Liver (tissue), 8 donors: ENCODE measurements at regions not wholly inside any gene's neighbourhood (a gene's known extent, or its start where the extent isn't known, plus 50 kb on each side); places are given as distances from the start of the nearest gene placed in this dataset.

Experiments used
- DNase-seq: peaks from one replicate; pipeline ENCODE4 v3.0.0-alpha.2; 2017; ENCODE audit warnings: low spot score
- H3K27ac ChIP-seq, 2 donors: one replicate each; pipeline ENCODE4 v1.7.0; 2013; ENCODE audit warnings: inconsistent platforms in 2 of 2, low read length in 2 of 2, control low read depth in 1 of 2, low read depth in 1 of 2, mild to moderate bottlenecking in 1 of 2
- H3K27me3 ChIP-seq, 4 donors: one replicate each; pipeline versions ENCODE4 v1.6.1 to v1.7.0; 2013; ENCODE audit warnings: low read length in 3 of 4, inconsistent platforms in 1 of 4, mild to moderate bottlenecking in 1 of 4, moderate library complexity in 1 of 4; ENCODE audit not compliant: control insufficient read depth in 4 of 4, insufficient read depth in 4 of 4
- H3K36me3 ChIP-seq, 4 donors: one replicate each; pipeline versions ENCODE4 v1.6.1 to v1.7.0; 2013; ENCODE audit warnings: low read length in 3 of 4, mild to moderate bottlenecking in 3 of 4, low read depth in 1 of 4, moderate library complexity in 1 of 4; ENCODE audit not compliant: control insufficient read depth in 4 of 4, insufficient read depth in 3 of 4
- H3K4me1 ChIP-seq, 4 donors: one replicate each; pipeline versions ENCODE4 v1.6.1 to v1.7.0; 2013; ENCODE audit warnings: low read length in 3 of 4, mild to moderate bottlenecking in 3 of 4, moderate library complexity in 1 of 4; ENCODE audit not compliant: control insufficient read depth in 4 of 4, insufficient read depth in 4 of 4
- H3K4me3 ChIP-seq, 3 donors: one replicate each; pipeline versions ENCODE4 v1.6.1 to v1.7.0; 2013; ENCODE audit warnings: low read length in 3 of 3, control low read depth in 1 of 3, low read depth in 1 of 3, mild to moderate bottlenecking in 1 of 3
- H3K9ac ChIP-seq, 2 donors: one replicate each; pipeline ENCODE4 v1.7.0; 2013; ENCODE audit warnings: low read length in 2 of 2, mild to moderate bottlenecking in 2 of 2, moderate library complexity in 2 of 2, control low read depth in 1 of 2, low read depth in 1 of 2
- H3K9me3 ChIP-seq, 4 donors: one replicate each; pipeline versions ENCODE4 v1.6.1 to v1.7.0; 2013; ENCODE audit warnings: low read length in 3 of 4; ENCODE audit not compliant: control insufficient read depth in 4 of 4
- FOXA1 ChIP-seq: IDR thresholded peaks from 2 replicates; pipeline ENCODE4 v1.6.1; 2016; ENCODE audit warnings: antibody characterized with exemption
- FOXA2 ChIP-seq: IDR thresholded peaks from 2 replicates; pipeline ENCODE4 v1.6.1; 2016; ENCODE audit warnings: antibody characterized with exemption
- HNF4A ChIP-seq, 2 donors: conservative IDR thresholded peaks; 2 replicates each; pipeline ENCODE4 v1.6.1; 2016; ENCODE audit warnings: antibody characterized with exemption in 2 of 2, mild to moderate bottlenecking in 2 of 2
- HNF4G ChIP-seq: IDR thresholded peaks from 2 replicates; pipeline ENCODE4 v1.6.1; 2016; ENCODE audit warnings: antibody characterized with exemption
- NR2F2 ChIP-seq: IDR thresholded peaks from 2 replicates; pipeline ENCODE4 v1.6.1; 2016; ENCODE audit warnings: antibody characterized with exemption
- RXRA ChIP-seq, 2 donors: IDR thresholded peaks; 2 replicates each; pipeline ENCODE4 v1.6.1; 2017 to 2018; ENCODE audit warnings: antibody characterized with exemption in 2 of 2, mild to moderate bottlenecking in 1 of 2
- SP1 ChIP-seq: IDR thresholded peaks from 2 replicates; pipeline ENCODE4 v1.6.1; 2018; ENCODE audit warnings: antibody characterized with exemption, mild to moderate bottlenecking
- TAF1 ChIP-seq: conservative IDR thresholded peaks from 2 replicates; pipeline ENCODE4 v1.6.1; 2016; ENCODE audit warnings: antibody characterized with exemption, mild to moderate bottlenecking
- YY1 ChIP-seq: IDR thresholded peaks from 2 replicates; pipeline ENCODE4 v1.6.1; 2016; ENCODE audit warnings: antibody characterized with exemption, mild to moderate bottlenecking
- WGBS: extraction: QIAGEN DNeasy Blood & Tissue Kit; methylation state at CpG from one replicate; pipeline ENCODE4 v1.1.7; 2013; 5-methylcytosine and 5-hydroxymethylcytosine counted together
- TF ChIP-seq, protein P1 (sequence below): IDR thresholded peaks from 2 replicates; pipeline ENCODE4 v1.6.1; 2016; ENCODE audit warnings: antibody characterized with exemption
- TF ChIP-seq, protein P2 (sequence below): fragments of 150-350 bp; IDR thresholded peaks from 2 replicates; pipeline ENCODE4 v1.5.1; 2017; ENCODE audit warnings: improper control_type of control experiment, low read depth, low read length; ENCODE audit not compliant: missing input control
- TF ChIP-seq, protein P3 (sequence below): IDR thresholded peaks from 2 replicates; pipeline ENCODE4 v1.6.1; 2016; ENCODE audit warnings: antibody characterized with exemption
- donor health status: healthy.
- donor health status: healthy.
- donor health status: healthy.
- donor health status: healthy.
- donor health status: healthy.

DNA sequence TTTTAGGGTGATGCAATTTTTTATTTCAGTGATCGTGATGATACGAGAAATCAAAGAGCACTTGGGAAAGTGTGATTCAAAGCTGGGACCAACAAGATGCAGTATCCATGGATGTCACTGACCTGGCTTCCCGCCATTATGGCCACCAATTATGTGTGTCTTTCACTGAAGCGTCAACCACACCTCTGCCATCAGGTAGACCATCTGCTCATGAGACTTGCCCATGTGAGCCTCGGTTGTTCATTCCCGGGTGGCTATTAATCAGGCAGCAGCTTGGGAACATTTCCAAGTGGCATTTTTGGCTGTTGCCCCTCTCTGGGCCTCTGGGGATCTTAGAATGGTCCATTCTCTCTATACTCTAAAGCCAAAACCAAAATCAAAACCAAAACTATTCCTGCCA lies 436.0 kb upstream of the ADAMTSL1 start:
- no peak for DNase-seq
- Histone ChIP-seq H3K9me3 (no peaks in the 10 kb centered on the region), H3K4me1 (no peaks in the 10 kb centered on the region), H3K36me3 (no peaks in the 10 kb centered on the region), H3K27ac (no peak overlapping the region), H3K4me3 (no peak overlapping the region), H3K9ac (no peak overlapping the region), H3K27me3 (no peaks in the 10 kb centered on the region)
- TF ChIP-seq TAF1 (no peak), HNF4G (no peak), FOXA1 (no peak), FOXA2 (no peak), SP1 (no peak)
- TF ChIP-seq, protein P1, sequence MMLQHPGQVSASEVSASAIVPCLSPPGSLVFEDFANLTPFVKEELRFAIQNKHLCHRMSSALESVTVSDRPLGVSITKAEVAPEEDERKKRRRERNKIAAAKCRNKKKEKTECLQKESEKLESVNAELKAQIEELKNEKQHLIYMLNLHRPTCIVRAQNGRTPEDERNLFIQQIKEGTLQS: no peak
- TF ChIP-seq, protein P2, sequence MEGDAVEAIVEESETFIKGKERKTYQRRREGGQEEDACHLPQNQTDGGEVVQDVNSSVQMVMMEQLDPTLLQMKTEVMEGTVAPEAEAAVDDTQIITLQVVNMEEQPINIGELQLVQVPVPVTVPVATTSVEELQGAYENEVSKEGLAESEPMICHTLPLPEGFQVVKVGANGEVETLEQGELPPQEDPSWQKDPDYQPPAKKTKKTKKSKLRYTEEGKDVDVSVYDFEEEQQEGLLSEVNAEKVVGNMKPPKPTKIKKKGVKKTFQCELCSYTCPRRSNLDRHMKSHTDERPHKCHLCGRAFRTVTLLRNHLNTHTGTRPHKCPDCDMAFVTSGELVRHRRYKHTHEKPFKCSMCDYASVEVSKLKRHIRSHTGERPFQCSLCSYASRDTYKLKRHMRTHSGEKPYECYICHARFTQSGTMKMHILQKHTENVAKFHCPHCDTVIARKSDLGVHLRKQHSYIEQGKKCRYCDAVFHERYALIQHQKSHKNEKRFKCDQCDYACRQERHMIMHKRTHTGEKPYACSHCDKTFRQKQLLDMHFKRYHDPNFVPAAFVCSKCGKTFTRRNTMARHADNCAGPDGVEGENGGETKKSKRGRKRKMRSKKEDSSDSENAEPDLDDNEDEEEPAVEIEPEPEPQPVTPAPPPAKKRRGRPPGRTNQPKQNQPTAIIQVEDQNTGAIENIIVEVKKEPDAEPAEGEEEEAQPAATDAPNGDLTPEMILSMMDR: no peak
- WGBS: 82% methylated on average over 6 of the region's 6 CpGs

DNA sequence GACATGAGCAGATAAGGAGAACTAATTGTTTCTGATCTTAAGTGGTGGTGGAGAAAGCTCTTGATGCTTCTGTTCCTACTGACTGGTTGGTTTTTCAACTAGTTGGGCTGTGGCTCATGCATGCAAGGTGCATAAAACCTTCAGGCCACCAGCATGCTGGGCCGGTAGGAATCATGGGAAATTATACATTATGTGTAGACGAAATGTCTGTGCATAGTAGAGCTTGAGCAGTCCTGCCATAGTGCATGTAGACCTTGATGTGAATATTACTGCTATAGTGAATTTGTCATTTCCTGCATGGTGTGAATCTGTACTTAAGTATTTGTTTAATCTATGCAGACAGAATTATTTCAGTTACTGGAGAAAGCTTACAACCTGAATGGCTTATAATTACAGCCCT lies 433.6 kb upstream of the ADAMTSL1 start:
- Histone ChIP-seq H3K9me3 (no peaks in the 10 kb centered on the region), H3K36me3 (no peaks in the 10 kb centered on the region), H3K4me3 (no peak overlapping the region), H3K27ac (no peak overlapping the region), H3K4me1 (no peaks in the 10 kb centered on the region), H3K9ac (no peak overlapping the region), H3K27me3 (no peaks in the 10 kb centered on the region)
- WGBS: 91% methylated on average over 2 of the region's 2 CpGs
- DNase-seq: no peak
- TF ChIP-seq, protein P1: no peak
- TF ChIP-seq YY1: no peak
- TF ChIP-seq RXRA (IDR thresholded peaks at IDR 0.05): no peak
- no peak for TF ChIP-seq SP1
- TF ChIP-seq FOXA2: no peak

DNA sequence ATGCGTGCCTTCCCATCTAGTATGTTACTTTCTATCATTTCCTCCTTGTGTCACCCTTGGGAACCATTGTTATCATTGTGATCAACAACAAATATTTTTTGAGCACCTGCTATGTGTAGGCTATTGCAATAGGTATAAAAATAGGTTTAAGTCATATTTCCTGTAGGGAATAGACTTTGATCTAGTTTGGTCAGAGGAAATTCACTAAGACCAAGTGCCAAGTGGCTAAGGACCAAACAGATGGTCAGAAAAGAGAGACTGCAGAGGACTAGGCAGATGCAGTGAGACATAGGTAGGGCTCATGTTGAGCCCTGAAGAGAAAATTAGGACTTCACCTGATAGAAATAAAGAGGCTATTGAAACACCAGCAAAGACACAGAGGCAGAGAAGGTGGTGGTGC lies 430.0 kb upstream of the ADAMTSL1 start:
- H3K9me3 ChIP-seq: no peaks in the 10 kb centered on the region
- no peak overlapping the region for H3K4me3 ChIP-seq
- no peak overlapping the region for H3K27ac ChIP-seq
- no peak for DNase-seq
- 94% methylated on average over 1 of the region's 1 CpG for WGBS
- H3K4me1 ChIP-seq: no peaks in the 10 kb centered on the region
- H3K27me3 ChIP-seq: no peaks in the 10 kb centered on the region
- no peak for TF ChIP-seq NR2F2
- TF ChIP-seq HNF4A (conservative IDR thresholded peaks at IDR 0.05): no peak
- TF ChIP-seq TAF1: no peak
- H3K36me3 ChIP-seq: no peaks in the 10 kb centered on the region
- H3K9ac ChIP-seq: no peak overlapping the region

DNA sequence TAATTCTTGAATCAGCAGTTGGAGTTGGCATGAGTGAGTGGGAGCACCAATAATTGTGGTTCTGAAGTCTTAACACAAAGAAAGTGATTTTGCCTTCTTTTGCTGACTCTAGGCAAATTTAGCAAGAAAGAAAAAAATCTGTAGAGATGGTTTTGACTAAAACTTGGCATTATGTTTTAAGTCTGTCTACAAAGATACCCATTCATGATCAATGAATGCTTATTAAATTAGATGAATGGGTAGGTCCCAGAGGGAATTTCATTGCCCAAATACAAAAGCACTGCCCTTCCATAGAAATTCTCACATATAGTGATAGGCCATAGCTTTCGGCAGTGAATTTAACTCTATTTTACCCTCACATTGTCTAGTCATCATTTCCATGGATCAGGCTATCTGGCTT lies 428.6 kb upstream of the ADAMTSL1 start:
- WGBS: 88% methylated on average over 1 of the region's 1 CpG
- no peaks in the 10 kb centered on the region for H3K4me1 ChIP-seq
- no peak for DNase-seq

More for the DNA sequence above, 428.6 kb upstream of the ADAMTSL1 start:
- H3K36me3 ChIP-seq: no peaks in the 10 kb centered on the region
- H3K27ac ChIP-seq: no peak overlapping the region
- H3K9me3 ChIP-seq: no peaks in the 10 kb centered on the region
- H3K9ac ChIP-seq: no peak overlapping the region
- H3K4me3 ChIP-seq: no peak overlapping the region
- H3K27me3 ChIP-seq: no peaks in the 10 kb centered on the region
- no peak for TF ChIP-seq HNF4A (conservative IDR thresholded peaks at IDR 0.05)
- TF ChIP-seq, protein P3, sequence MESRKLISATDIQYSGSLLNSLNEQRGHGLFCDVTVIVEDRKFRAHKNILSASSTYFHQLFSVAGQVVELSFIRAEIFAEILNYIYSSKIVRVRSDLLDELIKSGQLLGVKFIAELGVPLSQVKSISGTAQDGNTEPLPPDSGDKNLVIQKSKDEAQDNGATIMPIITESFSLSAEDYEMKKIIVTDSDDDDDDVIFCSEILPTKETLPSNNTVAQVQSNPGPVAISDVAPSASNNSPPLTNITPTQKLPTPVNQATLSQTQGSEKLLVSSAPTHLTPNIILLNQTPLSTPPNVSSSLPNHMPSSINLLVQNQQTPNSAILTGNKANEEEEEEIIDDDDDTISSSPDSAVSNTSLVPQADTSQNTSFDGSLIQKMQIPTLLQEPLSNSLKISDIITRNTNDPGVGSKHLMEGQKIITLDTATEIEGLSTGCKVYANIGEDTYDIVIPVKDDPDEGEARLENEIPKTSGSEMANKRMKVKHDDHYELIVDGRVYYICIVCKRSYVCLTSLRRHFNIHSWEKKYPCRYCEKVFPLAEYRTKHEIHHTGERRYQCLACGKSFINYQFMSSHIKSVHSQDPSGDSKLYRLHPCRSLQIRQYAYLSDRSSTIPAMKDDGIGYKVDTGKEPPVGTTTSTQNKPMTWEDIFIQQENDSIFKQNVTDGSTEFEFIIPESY: no peak
